ENCODE measurements at regions not wholly inside any gene's neighbourhood (a gene's known extent, or its start where the extent isn't known, plus 50 kb on each side); places are given as distances from the start of the nearest gene placed in this dataset.
"Not testable (repeated sequence)": the region's sequence is repeated elsewhere in the genome, so short reads cannot be mapped to it uniquely, and the experiment has no call there.

DNA sequence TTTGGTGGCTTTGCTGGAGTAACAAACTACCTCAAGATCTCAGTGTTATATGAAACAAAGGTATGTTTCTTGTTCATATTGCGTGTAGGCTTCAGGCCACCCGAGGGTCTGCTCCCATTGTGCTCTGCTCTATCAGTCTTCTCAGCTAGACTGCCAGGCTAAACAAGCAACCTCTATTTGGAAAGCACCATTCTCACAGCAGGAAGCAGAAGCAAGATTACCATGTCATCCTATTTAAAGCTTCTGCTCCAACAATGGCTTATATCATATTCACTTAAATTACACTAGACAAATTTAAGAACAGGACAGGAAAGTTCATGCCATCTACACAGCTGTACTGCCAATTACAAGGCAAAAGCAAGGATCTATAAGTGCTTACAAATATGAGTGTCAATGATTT lies 385.8 kb downstream of the PPARGC1A start:
- no peak for DNase-seq

DNA sequence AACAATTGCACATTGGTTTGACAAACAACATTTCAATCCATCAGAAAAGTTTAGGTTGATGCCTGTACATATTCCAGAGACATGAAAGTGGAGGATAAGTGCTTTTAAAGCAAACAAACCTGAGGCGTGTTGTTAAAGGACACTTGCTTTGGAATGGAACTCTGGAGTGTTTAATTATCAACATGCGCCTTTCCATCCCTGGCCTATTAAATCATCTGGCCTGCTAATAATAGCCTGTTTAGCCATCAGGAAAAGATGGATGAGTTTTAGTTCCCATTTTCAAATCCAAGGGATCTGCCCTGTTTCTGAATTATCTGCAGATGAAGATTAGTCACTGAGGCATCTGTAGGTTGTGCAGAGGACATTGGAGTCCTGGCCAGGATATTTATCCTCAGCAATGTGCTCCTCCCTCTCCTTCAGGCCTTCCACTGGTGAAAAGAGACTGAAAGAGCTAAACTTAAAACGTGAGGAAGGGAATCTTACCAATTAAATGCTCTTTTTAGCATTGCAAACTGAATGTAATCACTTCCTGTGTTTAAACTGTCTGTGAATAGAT lies 388.9 kb downstream of the PPARGC1A start:
- no peak for DNase-seq

DNA sequence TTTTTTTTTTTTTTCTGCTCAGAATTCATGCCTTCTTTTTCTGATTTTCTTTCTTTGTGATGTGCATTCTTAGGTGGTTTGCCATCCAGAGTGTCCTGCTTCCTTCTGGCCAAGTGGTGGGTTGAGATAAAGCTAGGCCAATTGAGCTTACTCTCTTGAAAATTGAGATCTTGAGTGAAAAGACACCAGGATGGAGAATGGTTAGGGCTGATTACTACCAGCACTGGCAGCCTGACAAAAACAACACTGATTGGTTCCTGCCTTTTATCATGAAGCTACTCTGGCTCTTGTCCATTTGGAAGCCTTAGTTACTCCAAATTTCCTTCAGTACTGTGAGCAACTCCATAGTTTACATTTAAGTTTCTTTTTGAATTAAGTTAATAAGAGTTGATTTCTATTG lies 404.0 kb downstream of the PPARGC1A start:
- DNase-seq: no peak

DNA sequence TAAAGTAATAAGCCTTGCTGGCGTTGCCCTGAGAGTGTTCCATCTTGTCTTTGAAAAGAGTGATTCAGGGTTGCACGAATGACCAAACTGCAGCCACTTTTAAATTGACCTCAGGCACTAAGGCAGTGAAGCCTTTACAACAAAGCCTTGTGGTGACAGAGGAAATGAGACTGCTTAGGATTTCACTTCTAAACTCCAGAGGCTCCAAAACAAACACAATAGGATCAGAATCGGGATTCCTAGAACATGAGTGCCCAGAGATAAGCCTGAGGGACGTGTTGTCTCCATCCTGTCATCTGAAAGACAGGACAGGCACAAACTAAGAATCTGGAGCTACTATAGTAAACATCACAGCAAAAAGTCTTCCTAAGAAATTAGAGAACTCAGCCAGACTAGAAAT lies 405.2 kb downstream of the PPARGC1A start:
- DNase-seq: no peak

DNA sequence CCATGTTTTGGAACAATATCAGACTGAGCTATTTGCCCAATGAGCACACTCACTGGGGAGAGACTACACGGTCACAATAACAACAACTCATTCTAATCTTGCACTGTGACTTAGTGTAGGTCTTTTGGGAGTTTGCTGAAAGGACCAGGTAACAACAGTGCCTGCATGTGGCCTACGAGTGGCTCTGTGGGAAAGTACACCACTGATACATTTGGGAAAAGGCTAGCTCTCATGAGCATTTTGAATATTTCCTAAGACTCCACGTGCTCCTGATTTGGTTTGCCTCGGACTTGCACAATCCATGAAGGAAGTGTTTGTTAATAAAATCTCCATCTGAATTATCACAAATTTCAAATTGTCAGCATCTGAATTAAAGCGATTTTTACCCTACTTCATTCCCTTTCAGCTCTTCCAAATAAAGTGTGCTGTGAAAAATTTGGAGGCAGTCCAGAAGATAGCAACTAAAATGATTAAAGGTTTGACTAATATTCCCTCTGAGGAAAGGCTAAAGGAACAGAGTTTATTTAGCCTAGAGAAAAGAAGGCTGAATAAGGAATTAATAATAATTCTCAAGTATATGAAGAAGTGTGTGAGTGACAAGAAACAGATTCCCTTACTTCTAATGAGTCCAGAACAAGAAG lies 406.4 kb downstream of the PPARGC1A start:
- no peak for DNase-seq

DNA sequence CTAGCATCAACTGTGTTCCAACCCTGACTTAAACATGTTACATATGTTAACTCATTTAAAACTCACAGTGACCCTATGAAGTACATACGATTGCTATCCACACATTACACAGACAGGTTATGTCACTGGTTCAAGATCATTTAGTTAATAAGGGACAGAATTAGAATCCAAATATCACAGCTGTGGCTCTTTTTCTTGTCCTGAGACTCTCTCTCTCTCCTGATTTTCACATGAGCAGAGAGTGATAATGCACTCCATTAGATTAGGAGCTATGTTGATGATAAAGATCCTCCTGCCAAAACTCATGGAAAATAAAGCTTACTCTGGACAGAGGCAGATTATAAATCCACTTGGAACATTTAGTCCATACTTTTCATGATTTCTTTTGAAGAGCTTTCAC lies 408.3 kb downstream of the PPARGC1A start:
- no peak for DNase-seq

DNA sequence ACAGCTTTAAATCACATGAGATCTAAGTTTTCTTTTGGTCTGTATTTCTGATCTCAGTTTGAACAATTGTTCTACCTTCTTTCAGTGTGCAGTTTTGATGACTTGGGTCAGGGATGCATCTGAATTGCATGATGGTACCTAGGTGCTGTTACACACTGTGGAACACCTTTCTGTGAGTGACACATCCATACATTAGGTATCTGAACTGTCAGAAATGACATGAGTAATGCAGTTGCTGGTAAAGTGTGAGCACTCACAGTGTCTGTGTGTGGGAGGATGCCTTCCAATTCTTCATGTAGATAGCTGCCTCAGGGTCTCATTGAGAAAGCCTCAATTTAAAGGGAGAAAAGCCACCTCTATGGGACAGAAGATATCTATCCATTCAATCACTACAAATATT lies 411.9 kb downstream of the PPARGC1A start:
- DNase-seq: no peak

DNA sequence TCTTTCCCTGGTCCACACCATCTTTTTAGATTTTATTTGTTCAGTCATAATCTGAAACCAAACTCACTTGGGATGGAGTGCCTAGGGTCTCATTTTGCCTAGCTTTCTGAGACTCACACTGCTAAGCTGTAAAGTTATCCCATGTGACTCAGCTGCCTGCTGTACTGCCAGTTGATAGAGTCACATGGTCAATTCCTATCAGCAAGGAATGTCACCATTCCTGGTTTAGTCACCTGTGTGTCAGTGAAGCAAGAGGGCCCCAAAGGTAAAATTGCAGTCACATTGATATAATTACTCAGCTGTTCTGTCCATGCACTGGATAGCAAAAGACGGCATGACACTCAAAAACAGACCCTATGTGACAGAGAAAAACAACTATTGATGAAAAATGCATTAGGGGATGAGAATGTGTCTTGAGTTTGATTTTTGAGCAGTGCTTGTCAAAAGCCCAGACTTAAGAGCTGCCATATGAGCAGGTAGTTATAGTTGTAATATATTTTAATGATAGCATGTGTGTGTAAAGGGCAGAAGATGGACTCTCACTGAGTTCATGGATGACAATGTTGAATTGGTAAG lies 413.2 kb downstream of the PPARGC1A start:
- no peak for DNase-seq

DNA sequence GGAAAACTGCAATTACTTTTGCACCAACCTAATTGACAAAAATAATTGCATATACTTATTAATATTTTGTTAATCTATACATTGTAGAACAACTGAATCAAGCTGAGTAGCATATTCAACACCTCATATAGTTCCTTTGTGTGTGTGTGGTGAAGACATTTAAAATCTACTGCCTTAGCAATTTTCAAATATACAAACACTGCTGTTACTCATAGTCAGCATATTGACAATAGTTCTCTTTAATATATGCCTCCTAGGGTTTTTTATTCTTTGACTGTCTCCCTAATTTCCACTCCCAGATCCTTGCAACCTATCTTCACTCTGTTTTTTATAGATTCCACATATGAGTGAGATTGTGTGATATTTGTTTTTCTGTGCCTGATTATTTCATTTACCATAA lies 426.8 kb downstream of the PPARGC1A start:
- DNase-seq: no peak

DNA sequence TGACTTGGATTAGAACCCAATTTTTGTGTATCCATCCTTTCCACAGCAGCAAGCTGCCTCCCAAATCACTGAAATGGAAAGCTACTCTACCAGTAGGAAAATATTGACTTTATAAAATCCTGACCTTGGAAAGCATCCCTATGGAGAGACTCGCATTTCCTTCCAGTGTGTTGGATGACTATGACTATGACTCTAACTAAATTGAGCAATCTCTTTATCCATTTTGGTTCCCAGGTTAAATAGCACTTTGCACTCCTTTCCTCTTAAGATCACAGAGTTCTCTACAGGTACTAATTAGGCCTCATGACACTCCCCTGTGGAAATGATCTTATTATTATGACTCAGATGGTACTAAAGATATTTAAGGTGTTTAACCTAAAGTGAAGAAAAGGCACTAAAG lies 431.8 kb downstream of the PPARGC1A start:
- DNase-seq: no peak

DNA sequence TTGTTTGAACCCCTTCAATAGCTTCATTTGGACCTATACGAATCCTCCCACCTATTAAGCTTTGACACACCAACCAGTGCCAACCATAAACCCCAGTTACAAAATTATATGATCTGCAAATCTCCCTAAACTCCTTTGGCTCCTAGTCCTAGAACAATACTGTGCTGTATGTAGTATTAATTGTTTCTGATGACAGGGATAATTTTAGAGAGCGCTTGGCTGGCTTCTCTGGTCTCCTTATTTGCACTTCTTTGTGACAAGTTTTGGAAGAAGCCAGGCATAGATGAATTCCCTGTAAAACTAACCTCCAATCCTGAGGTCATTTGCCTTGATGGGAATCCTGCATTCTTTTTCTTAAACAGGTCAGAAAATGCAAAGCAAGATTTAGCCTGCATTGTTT lies 433.0 kb downstream of the PPARGC1A start:
- DNase-seq: no peak

DNA sequence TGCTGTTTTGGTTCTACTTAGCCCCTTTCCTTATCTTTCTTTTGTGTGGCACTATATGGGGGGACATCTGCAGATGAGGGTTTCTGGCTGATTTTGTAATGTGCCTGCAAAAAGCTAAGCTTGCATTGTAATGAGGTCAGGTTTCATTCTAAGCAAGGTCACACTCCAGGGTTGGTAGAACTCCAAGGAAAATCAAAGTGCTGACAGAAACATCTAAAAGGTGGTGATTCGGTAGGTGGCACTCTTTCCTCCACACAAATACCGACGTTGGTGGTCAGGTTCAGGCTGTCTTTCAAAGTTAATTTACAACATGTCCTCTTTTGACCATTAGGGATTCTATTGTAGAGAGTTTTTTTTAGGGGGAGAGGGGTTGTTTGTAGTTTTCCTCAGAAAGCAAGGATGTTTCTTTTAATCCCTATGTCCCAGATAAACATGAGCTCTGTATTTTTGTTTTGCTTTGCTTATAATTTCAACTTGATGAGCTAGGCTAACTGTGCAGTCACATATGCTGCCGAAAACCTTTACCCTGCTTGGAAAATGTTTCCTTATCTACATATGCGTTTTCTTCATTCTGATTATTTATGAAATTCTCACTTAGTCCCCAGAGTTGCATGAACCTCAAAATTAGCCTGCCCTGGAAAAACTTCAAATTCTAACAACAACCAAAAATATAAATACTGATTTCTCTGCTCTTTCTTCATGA lies 434.2 kb downstream of the PPARGC1A start:
- no peak for DNase-seq

DNA sequence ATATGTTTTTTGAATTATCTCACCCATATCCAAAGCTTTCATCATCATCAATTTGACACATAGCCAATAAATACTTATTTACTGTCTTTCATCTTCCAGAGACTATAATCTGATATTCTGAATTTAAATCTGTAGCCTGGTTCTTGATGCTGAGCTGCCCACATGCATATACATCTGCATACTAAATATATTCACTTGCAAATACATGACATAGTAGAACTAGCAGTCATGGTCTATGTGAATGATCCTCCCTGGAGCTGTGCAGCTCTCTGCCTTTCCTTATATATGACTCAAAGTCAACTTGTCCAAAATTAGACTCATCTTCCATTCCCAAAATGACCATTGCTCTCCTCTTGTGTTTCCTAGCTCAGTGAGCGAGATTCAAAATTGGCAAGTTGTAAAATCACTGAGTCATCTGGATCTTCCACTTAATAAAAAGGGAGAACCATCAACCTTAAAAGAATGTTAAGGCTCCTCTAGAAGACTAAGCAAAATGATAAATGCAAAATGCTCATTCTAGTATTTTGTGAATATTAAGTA lies 448.2 kb downstream of the PPARGC1A start:
- DNase-seq: no peak

DNA sequence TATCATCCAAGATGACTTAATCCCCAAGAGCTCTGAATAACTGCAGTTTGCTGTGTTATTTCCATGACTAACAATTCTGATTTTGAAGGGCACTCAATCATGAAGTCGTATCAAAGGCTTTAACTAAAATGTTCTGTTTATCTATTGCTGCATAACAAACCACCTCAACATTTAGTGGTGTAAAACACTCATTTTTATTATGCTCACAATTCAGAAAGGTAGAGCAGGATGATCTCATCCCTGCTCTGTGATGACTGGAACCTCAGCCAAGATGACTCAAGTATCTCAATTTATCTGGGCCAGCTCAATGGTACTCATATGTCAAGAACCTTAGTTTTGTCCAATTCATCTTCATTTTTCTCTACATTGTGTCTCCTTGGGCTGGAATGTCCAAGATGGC lies 451.1 kb downstream of the PPARGC1A start:
- DNase-seq: no peak

DNA sequence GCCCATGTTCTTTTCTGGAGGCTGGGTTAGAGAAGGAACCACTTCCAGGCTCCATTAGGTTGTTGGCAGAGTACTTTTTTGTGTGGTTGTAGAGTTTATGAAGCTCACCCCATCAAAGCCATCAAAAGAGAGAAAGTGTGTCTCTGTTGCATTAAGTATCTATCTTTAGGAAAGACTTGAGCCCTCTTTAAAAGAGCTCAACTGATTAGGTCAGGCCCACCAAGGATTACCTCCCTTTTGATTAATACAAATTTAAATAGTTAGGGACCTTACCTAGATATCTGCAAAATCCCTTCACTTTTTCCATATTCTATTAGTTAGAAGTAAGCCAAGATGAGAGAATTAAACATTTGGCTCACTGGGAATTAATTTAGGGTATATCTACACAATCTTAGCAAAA lies 460.4 kb downstream of the PPARGC1A start:
- no peak for DNase-seq

DNA sequence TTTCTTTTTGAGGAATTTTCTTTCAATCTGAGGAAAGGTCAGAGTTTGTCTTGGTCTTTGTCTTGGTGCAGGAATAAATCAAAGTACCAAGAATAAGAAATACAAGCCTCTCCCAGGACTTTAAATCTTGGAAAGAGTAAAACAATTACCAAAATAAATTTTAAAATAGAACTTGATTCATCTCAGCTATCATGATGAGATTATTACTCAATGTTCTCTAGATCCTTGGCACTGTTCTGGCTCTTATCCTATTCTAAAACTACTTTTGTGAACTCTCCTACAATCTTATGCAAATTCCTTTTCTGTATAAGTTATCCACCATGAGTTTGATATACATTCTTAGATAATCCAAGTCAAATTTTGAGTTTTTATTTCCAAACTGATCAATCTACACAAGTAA lies 464.3 kb downstream of the PPARGC1A start:
- no peak for DNase-seq

DNA sequence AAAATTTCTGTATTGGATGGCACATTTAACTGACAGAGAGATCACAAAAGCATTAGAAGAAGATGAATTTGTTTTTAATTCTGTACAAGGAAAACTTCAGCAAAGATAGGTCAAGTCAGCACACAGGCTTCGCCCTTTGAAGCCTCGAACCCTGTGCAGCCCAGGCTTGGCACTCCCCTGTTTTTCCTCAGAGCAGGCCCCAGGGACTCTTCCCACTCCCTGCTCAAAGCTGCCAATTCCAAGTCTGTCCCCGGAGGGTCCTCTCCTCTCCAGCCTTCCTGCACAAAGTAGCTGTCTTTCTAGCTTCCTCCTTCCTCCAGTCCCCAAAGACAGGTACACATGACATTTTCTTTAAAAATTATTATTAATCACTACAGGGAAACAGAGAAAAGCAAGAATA lies 466.3 kb downstream of the PPARGC1A start:
- no peak for DNase-seq

DNA sequence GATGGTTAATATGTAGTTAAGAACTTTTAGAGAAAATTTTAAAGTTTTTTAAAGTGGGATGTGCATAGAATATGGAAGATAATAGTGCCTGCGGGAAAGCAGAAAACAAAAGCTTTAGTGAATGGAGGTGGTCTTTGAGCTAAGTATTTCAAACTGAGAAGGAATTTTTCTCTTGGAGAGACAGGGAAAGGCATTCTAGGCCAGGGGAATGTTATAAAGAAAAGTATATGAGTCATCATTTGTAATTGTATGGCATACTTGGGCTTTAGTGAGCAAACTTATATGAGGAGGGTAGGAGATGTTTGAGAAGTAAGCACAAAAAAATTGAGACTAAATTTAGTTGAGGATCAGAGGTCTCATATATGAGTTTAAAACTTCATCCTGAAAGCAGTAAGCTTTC lies 467.0 kb downstream of the PPARGC1A start:
- no peak for DNase-seq

DNA sequence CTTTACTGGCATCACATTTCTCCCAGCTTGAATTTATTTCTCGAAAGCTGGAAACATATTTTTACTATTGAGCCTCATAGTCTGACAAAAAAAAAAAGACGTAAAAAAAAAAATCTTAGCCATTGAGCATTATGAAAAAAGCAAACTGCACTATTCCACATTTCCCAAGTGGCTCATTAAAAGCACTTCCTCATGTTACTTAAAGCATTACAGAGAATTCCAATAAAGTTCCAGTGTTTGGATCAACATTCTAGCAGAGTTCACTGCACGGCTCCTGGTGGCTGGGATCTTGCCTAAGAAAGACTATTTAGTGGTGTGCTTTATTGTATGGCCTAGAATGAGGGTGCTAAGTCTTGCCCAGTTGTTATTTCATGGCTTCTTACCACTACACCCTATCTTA lies 476.2 kb downstream of the PPARGC1A start:
- DNase-seq: no peak

DNA sequence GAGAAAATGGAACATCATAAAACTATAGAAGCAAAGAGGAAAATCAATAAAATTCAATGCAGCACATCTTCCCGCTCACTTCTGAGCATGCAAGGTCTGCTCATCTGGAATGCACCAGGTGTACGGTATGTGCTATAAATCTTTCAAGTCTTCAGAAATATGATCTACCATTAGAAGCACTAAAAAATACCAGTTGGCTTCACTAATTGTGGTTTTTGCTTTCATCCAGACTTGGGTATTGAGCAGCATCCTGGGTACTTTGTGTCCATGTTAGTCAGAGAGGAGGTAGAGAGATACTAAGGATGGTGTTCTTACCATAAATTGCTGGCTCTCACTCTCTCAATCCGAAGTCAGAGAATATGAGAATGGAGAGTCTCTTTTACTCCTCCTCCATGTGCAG lies 477.1 kb downstream of the PPARGC1A start:
- no peak for DNase-seq

DNA sequence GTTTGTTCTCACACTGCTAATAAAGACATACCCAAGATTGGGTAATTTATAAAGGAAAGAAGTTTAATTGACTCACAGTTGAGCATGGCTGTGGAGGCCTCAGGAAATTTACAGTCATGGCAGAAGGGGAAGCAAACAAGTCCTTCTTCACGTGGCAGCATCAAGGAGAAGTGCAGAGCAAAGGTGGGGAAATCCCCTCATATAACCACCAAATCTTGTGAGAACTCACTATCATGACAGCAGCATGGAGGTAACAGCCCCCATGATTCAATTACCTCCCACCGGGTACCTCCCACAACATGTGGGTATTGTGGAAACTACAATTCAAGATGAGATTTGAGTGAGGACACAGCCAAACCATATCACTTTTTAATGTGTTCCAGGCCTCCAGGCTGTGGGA lies 480.9 kb downstream of the PPARGC1A start:
- not testable (repeated sequence) for DNase-seq

DNA sequence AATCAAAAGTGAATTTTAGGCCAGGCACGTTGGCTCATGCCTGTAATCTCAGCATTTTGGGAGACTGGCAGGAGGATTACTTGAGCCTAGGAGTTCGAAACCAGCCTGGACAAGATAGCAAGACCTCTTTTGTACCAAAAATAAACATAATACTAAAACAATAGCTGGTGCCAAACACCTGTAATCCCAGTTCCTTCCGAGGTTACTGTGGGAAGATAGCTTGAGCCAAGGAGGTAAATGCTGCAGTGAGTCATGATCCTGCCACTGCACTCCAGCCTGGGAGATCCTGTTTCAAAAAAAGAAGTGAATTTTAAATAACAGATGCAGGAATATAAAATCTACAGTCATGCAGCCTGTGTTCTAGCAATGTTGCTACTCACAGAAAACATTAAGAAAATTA lies 488.3 kb downstream of the PPARGC1A start:
- no peak for DNase-seq

DNA sequence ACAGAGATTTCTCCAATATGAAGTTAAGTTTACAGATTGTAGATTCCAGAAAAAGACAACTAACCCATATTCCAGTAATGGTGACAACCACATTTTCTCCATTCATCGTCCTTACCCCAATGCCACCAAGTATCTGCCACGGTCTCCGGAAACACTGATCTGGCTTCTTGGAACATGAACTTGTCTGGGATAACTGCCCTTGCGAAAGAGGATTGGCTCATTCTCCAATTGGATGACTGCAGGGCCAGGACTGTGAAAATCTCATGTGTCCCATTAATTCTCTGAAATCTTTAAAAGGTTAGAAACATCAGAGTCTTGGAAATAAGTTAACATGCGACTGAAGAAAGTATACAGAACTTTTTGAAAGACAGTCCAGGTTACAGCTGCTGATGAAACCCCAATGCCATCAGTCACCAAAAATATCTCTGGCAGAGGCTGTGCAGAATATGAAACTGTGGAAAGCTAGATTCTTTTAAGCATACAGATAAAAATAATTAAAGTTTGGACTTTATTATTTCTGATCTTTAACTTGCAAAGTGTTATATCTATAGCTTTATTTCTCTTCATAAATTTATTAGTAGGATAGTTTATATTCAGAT lies 496.9 kb downstream of the PPARGC1A start:
- DNase-seq: no peak

DNA sequence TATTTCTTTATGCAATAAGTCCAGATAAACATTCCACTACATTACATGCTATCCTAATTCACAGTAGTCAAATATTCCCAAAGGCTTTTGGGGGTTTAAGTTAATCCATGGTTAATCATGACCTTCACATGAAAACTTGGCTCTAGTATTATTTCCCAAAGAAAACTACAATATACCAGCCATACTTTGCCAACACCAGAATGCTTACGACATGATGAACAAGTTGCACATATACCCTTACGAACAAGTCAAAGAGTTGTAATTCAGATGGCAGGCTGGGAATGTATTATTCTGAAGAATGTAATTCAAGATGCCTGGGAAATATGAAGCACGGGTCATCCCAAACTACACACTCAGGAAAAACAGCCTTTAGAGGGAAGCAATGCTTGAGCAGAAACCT lies 499.6 kb downstream of the PPARGC1A start:
- DNase-seq: no peak

All from DMS79 treated with DMSO at 0.1 percent for 48 hours (cell line).